Mesodermal cell (in vitro differentiated cells): ENCODE measurements at regions not wholly inside any gene's neighbourhood (a gene's known extent, or its start where the extent isn't known, plus 50 kb on each side); places are given as distances from the start of the nearest gene placed in this dataset.
A peak's percentile ranks its signal among the peaks of the same experiment; 100 is the strongest.

ENCODE experiments used
- H3K27ac ChIP-seq: 2 replicates; pipeline ENCODE4 v1.7.0; 2013; ENCODE audit warnings: mild to moderate bottlenecking, low read depth, low read length, moderate library complexity; ENCODE audit not compliant: severe bottlenecking
- H3K36me3 ChIP-seq: 2 replicates; pipeline ENCODE4 v1.7.1; 2013; ENCODE audit warnings: mild to moderate bottlenecking, low read length, moderate library complexity; ENCODE audit not compliant: control insufficient read depth, insufficient read depth
- H3K4me1 ChIP-seq: one replicate; pipeline ENCODE4 v1.7.1; 2013; ENCODE audit warnings: mild to moderate bottlenecking, low read length; ENCODE audit not compliant: insufficient read depth, control insufficient read depth, poor library complexity, severe bottlenecking
- H3K4me3 ChIP-seq: 2 replicates; pipeline ENCODE4 v1.7.0; 2013; ENCODE audit warnings: low read length, control low read depth, mild to moderate bottlenecking; ENCODE audit not compliant: insufficient read depth, poor library complexity, severe bottlenecking; ENCODE audit errors: extremely low read depth
- H3K9me3 ChIP-seq: 2 replicates; pipeline ENCODE4 v1.7.1; 2013; ENCODE audit warnings: mild to moderate bottlenecking, low read length, moderate library complexity; ENCODE audit not compliant: control insufficient read depth
- WGBS, 2 experiments: methylation state at CpG; one replicate each; pipeline ENCODE4 v1.1.5; 2013; ENCODE audit warnings: missing lambda C conversion rate in 2 of 2; ENCODE audit not compliant: insufficient coverage in 2 of 2; 5-methylcytosine and 5-hydroxymethylcytosine counted together

DNA sequence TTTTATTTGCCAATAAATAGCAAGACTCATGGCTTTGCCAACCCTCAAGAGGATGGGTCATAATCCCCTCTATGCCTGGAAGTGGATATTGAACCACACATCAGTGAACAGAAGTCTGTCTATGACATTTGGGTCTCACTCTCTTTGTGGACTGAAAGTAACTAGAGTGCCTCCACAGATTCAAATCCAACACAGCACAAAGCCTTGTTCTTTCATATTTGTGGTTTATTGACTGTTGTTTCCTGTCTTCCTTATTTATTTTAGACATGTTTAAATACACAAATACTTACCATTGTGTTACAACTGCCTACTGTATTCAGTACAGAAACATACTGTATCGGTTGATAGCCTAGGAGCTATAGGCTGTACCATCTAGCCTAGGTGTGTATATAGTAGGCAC is 121.9 kb downstream of the TSN start:
- Histone ChIP-seq H3K9me3 (no peaks in the 10 kb centered on the region), H3K36me3 (no peaks in the 10 kb centered on the region), H3K4me3 (no peak overlapping the region), H3K27ac (no peak overlapping the region), H3K4me1 (no peaks in the 10 kb centered on the region)
- WGBS, 2 experiments = 100% methylated on average over 1 of the region's 1 CpG; no CpG with 5 or more reads in 1 of the 2 experiments

DNA sequence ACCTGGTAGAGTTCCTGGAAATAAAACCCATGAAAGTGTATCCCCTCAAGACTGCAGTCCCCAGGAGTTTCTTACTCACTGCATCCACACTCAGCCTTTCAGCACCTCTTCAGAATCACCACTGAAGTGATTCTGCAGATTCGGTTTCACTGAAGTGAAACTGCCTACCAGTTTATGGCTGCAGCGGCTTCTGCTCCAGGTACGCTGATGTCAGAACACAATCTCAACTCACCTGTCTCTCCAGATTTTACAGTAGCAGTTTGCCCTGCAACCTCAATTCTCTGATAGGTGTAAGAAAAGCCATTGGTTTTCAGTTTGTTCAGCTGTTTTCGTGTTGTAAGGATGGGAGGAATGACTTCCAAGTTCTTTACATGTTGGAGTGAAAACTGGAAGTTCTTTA is 124.8 kb downstream of the TSN start:
- 80 to 100% methylated on average over 1 to 3 of the region's 4 CpGs for WGBS, 2 experiments
- Histone ChIP-seq H3K4me3 (no peak overlapping the region), H3K27ac (no peak overlapping the region), H3K4me1 (peaks cover 9% of the 10 kb centered on the region), H3K9me3 (no peaks in the 10 kb centered on the region), H3K36me3 (no peaks in the 10 kb centered on the region)

DNA sequence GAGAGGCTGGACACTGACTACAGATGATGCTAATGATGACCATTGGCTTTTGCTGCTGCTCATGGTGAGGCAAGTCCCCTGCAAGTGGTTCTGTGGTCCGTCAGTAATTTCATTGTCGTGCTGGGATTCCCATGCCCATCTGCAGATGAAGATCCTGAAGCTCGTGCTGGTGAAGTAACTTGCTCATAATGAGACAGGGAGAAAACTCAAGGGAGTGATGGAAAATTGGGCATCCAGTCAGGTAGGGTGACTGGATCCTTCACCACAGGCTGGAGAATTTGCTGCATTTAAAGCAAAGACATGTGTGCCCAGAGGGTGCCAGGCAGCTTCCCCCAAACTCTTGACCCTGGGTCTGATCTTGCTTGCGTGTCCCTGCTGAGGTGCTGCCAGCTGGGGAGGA is 125.6 kb downstream of the TSN start:
- H3K4me3 ChIP-seq = no peak overlapping the region
- H3K4me1 ChIP-seq = peaks cover 9% of the 10 kb centered on the region
- H3K36me3 ChIP-seq = no peaks in the 10 kb centered on the region
- no peak overlapping the region for H3K27ac ChIP-seq
- no peaks in the 10 kb centered on the region for H3K9me3 ChIP-seq
- 86 to 90% methylated on average over 4 of the region's 4 CpGs for WGBS, 2 experiments

DNA sequence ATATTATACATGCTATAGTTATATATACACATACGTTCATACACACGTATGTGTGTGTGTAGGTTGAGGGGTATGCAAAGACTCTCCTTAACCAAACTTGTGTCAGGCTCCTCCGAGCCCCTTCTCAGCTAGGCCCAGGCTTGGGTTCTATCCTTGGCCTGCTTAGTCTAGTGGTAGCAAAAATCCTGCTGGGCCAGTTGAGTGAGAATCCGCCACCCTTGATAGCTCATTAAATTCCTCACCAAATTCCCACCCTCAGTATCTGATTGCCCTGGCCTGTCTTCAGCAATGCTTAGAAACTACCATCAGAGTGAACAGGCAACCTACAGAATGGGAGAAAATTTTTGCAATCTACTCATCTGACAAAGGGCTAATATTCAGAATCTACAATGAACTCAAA is 126.5 kb downstream of the TSN start:
- Histone ChIP-seq H3K4me3 (no peak overlapping the region), H3K27ac (no peak overlapping the region), H3K9me3 (no peaks in the 10 kb centered on the region), H3K36me3 (no peaks in the 10 kb centered on the region), H3K4me1 (peaks cover 9% of the 10 kb centered on the region)
- no CpG with 5 or more reads among the region's 4 CpGs for WGBS, 2 experiments

DNA sequence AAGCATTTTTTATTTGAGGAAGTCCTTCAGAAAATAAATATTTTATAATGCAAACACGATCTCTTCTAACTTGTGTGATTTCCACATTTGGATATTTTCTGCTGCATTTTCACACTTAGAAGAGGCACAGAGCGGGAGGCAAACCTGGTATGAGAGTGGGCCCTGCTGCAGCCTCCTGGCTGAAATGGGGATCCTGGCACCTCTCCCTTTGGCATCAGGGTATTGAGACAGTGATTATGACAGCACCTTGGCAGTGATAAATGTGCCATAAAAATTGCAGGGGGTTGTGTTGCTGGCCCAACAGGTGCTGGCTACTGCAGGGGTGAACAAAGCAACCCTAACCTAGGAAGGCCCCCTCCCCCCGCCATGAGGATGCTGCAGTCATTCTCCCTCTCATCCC is 128.6 kb downstream of the TSN start:
- Histone ChIP-seq H3K36me3 (no peaks in the 10 kb centered on the region), H3K4me1 (peaks cover 9% of the 10 kb centered on the region), H3K9me3 (no peaks in the 10 kb centered on the region), H3K4me3 (no peak overlapping the region), H3K27ac (peak overlapping the region; percentile 53)
- WGBS, 2 experiments = 80% methylated on average over 1 of the region's 3 CpGs; no CpG with 5 or more reads in 1 of the 2 experiments

DNA sequence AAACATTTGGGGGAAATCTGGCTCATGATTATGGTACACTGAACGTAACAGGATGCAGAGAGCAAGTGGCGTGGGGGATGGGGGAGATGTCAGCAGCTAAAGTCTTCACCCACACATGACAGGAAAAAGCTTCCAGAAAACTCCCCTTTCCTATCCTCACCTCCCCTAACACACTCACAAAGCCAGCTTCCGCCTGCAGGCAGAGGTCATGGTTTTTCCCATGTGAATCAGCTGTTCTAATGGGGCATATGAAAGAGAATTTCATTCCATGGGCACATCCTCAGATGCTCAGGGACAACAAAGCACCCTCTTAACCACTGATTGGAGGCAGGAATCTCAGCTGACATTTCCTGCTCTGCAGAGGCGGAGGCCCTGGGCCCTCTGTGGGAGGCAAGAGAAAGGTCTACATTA is 129.1 kb downstream of the TSN start:
- Histone ChIP-seq H3K9me3 (no peaks in the 10 kb centered on the region), H3K36me3 (no peaks in the 10 kb centered on the region), H3K4me3 (no peak overlapping the region), H3K4me1 (peaks cover 9% of the 10 kb centered on the region), H3K27ac (peak overlapping the region; percentile 53)
- 71 to 100% methylated on average over 1 of the region's 4 CpGs for WGBS, 2 experiments

DNA sequence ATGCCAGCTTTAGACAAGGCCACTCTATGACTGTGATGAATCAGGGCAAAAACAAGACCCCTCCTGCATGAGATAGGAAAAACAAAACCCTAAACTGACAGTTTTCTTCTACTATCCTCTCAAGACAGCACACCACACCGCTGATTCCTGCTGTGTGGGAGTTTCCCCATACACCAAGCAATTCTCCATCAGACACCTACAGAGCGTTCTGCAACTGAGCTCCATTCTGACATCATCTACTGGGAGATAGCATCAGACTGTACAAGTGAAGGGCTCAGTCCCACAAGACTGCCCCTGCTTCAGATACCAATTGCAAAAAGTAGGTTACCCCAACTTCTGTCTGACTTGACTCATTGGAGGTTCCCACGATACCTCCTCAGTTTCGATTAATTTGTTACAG is 130.6 kb downstream of the TSN start:
- Histone ChIP-seq H3K27ac (no peak overlapping the region), H3K4me1 (peaks cover 9% of the 10 kb centered on the region), H3K4me3 (no peak overlapping the region), H3K9me3 (no peaks in the 10 kb centered on the region), H3K36me3 (no peaks in the 10 kb centered on the region)
- WGBS, 2 experiments = 100% methylated on average over 2 of the region's 4 CpGs

DNA sequence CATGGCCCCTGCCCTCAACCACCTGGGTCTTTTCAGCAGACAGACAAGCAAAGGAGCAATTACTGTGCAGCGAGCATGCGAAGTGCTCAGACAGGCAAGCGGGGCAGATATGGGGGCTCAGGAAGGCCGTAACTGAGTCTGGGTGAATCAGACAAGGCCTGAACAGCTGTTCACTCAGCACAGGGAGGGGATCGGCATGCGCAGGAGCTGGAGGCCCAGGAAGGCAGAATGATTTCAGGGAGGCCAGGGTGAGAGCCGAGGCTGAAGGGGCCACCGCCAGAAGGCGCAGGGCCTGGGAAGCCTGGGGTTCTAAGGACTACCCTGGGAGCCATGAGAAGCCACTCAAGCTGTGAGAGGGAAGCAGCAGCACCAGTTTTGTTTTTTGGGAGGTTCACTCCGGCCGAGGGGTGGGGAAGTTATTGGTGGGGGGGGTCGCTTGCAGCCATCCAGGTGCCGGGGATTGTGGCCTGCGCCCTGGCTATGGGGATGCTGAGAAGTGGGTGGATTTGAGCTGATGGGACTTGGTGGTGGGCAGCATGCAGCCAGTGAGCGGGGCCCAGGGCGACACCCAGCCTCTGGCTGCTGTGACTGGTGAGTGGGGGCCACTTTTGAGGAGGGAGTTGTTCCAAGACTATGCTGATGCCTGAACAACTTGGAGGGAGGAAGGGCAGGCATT is 132.2 kb downstream of the TSN start:
- WGBS, 2 experiments = 86 to 91% methylated on average over 13 to 15 of the region's 16 CpGs
- Histone ChIP-seq H3K36me3 (no peaks in the 10 kb centered on the region), H3K27ac (no peak overlapping the region), H3K4me3 (no peak overlapping the region), H3K4me1 (peaks cover 9% of the 10 kb centered on the region), H3K9me3 (no peaks in the 10 kb centered on the region)

DNA sequence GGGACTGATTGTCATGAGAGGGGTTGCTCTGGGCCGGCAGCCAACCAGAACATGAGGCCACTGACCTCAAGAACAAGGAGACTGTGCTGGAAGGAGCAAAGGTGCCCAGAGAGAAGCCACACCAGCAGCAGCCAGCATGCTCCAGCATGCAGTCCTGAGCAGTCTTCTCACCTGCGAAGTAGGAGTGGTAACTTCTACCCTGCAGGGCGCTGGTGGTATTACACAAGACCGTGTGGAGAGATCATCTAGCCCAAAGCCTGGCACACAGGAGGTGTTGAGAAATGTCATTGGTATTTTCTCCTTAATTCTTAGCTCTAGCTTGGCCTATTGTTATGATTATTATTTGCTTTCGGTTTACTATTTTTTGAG is 132.7 kb downstream of the TSN start:
- 58 to 82% methylated on average over 1 to 4 of the region's 5 CpGs for WGBS, 2 experiments
- no peak overlapping the region for H3K4me3 ChIP-seq
- peaks cover 9% of the 10 kb centered on the region for H3K4me1 ChIP-seq
- no peaks in the 10 kb centered on the region for H3K9me3 ChIP-seq
- H3K27ac ChIP-seq = no peak overlapping the region
- no peaks in the 10 kb centered on the region for H3K36me3 ChIP-seq

DNA sequence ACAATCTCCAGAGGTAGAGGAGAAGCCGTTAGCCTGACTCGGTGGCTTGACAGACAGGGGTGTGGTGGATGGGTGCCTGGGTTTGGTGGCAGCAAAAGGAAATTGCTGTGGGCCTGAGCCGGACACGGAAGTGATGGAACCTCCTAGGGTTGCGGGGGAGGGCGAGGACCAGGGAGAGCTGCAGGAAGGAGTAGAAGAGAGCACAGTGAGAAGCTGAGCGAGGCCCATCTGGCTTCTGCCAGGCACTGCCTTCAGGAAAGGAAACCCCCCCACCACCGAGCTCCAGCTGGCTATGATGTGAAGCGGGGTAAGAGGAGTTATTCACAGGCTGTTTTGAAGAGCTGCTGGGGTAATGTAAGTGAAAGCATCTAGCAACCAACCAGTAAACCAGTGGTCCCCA is 134.6 kb downstream of the TSN start:
- no peaks in the 10 kb centered on the region for H3K4me1 ChIP-seq
- 80 to 97% methylated on average over 6 to 7 of the region's 9 CpGs for WGBS, 2 experiments

DNA sequence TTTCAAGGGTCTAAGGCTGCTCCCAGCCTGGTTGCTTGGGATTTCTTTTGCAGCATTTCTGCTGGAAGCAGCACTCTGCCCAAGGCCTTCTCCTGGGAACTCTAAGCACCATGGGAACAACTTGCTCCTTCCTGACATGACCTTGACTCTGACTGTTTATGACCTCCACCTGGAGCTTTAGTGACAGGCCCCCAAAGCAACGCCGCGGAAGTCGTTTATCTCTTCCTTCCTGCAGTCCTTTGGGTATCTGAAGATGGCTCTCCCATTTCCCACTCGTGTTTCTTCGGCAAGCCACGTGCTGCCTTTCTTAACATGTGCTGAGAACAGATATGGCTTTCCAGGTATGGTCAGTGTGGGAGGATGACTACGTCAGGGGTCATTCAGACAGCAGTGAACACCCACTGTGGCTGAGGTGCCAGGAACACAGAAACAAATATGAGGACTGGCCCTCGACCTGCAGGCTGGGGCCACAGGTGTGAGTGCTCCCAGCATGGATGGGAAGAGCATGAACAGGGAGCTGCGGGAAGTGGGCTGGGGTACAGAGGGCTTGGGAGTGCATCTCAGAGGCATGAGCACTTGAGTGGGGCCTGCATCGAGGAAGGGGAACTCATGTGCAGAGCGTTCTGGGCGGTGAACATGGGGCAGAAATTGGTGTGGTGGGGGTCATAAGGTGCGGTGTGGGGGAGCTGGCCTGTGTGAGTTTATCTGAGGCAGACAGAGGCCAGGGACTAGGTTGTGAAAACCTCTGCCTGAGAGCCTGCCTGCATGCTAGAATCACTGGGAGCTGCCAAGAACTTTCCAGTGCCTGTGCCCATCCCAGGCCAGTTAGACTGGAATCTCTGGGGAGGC is 140.5 kb downstream of the TSN start:
- Histone ChIP-seq H3K27ac (no peak overlapping the region), H3K4me3 (no peak overlapping the region), H3K36me3 (no peaks in the 10 kb centered on the region), H3K4me1 (peaks cover 12% of the 10 kb centered on the region), H3K9me3 (no peaks in the 10 kb centered on the region)
- 88 to 93% methylated on average over 10 to 14 of the region's 14 CpGs for WGBS, 2 experiments

More for the DNA sequence above, 134.6 kb downstream of the TSN start:
- Histone ChIP-seq H3K9me3 (no peaks in the 10 kb centered on the region), H3K27ac (no peak overlapping the region), H3K36me3 (no peaks in the 10 kb centered on the region), H3K4me3 (no peak overlapping the region)
